Keratinocyte (primary cell): ENCODE measurements at regions not wholly inside any gene's neighbourhood (a gene's known extent, or its start where the extent isn't known, plus 50 kb on each side); places are given as distances from the start of the nearest gene placed in this dataset.

Experiments
- DNase-seq: peaks from one replicate; pipeline ENCODE4 v3.0.0-alpha.2; 2011; ENCODE audit warnings: low read depth, missing footprints, low spot score
- FAIRE-seq: peaks from 2 replicates; lab custom pipeline; 2011; peaks lifted over from hg19 to GRCh38; lab: Jason Lieb, UNC
- H2AFZ ChIP-seq: 2 replicates; pipeline ENCODE4 v1.6.0; 2012; ENCODE audit warnings: low read length, control low read depth, inconsistent platforms; ENCODE audit not compliant: control insufficient read depth
- H3K27ac ChIP-seq: 2 replicates; pipeline ENCODE4 v1.5.1; 2011; ENCODE audit warnings: low read length; ENCODE audit not compliant: control insufficient read depth, insufficient read depth
- H3K27me3 ChIP-seq: 3 replicates; pipeline ENCODE4 v1.6.0; 2011; ENCODE audit warnings: low read length; ENCODE audit not compliant: control insufficient read depth, insufficient read depth; ENCODE audit errors: extremely low read depth
- H3K36me3 ChIP-seq, 2 experiments: 2 replicates in 1 of 2; 3 replicates in 1 of 2; pipeline ENCODE4 v1.5.1; 2011; ENCODE audit warnings: low read length in 2 of 2, mild to moderate bottlenecking in 1 of 2; ENCODE audit not compliant: control insufficient read depth in 2 of 2, insufficient read depth in 2 of 2; ENCODE audit errors: extremely low read depth in 1 of 2
- H3K4me1 ChIP-seq: 3 replicates; pipeline ENCODE4 v1.5.1; 2011; ENCODE audit warnings: low read length; ENCODE audit not compliant: control insufficient read depth, insufficient read depth; ENCODE audit errors: extremely low read depth
- H3K4me2 ChIP-seq: 3 replicates; pipeline ENCODE4 v1.6.0; 2011; ENCODE audit warnings: low read depth, low read length; ENCODE audit not compliant: control insufficient read depth, insufficient read depth; ENCODE audit errors: extremely low read depth
- H3K4me3 ChIP-seq, 3 experiments: fragments of 200-600 bp in 1 of 3; sonication (generic) in 1 of 3; 2 replicates in 2 of 3; 3 replicates in 1 of 3; pipeline ENCODE4 v1.5.1; 2011 to 2016; ENCODE audit warnings: low read length in 3 of 3, mild to moderate bottlenecking in 3 of 3, control low read depth in 2 of 3, inconsistent platforms in 1 of 3, low read depth in 1 of 3, mixed read lengths in 1 of 3, mixed run types in 1 of 3, moderate library complexity in 1 of 3; ENCODE audit not compliant: control insufficient read depth in 2 of 3, insufficient read depth in 2 of 3; ENCODE audit errors: extremely low read depth in 1 of 3
- H3K79me2 ChIP-seq: 2 replicates; pipeline ENCODE4 v1.6.0; 2012; ENCODE audit warnings: low read length; ENCODE audit not compliant: control insufficient read depth, insufficient read depth
- H3K9ac ChIP-seq: 3 replicates; pipeline ENCODE4 v1.6.0; 2011; ENCODE audit warnings: low read length; ENCODE audit not compliant: control insufficient read depth, insufficient read depth; ENCODE audit errors: extremely low read depth
- H3K9me1 ChIP-seq: 3 replicates; pipeline ENCODE4 v1.6.0; 2011; ENCODE audit warnings: low read length; ENCODE audit not compliant: control insufficient read depth, insufficient read depth; ENCODE audit errors: extremely low read depth
- H3K9me3 ChIP-seq: 2 replicates; pipeline ENCODE4 v1.5.1; 2012; ENCODE audit warnings: low read depth, low read length; ENCODE audit not compliant: control insufficient read depth
- H4K20me1 ChIP-seq: 3 replicates; pipeline ENCODE4 v1.6.0; 2011; ENCODE audit warnings: low read length; ENCODE audit not compliant: control insufficient read depth, insufficient read depth; ENCODE audit errors: extremely low read depth
- EZH2 ChIP-seq: IDR thresholded peaks from one replicate; pipeline ENCODE4 v1.6.1; 2012; ENCODE audit warnings: inconsistent platforms, mild to moderate bottlenecking, low read length, moderate library complexity
- dilution Hi-C: fragments of 300-500 bp; cut with MboI; formaldehyde crosslinking; loops from one replicate; pipeline ENCODE4 v1.7.0; 2020; ENCODE audit warnings: low sequenced_read_pairs; ENCODE audit not compliant: extremely low pct_ligation_motif_present
- TF ChIP-seq, protein P1 (sequence below), 3 experiments: IDR thresholded peaks in 1 of 3; conservative IDR thresholded peaks in 1 of 3; optimal IDR thresholded peaks in 1 of 3; 2 replicates in 2 of 3; 3 replicates in 1 of 3; pipeline versions ENCODE3 to v1.5.1; 2011; ENCODE audit warnings: low read length in 3 of 3, mild to moderate bottlenecking in 3 of 3, moderate library complexity in 2 of 3, control low read depth in 1 of 3, inconsistent platforms in 1 of 3; ENCODE audit not compliant: insufficient read depth in 2 of 3; ENCODE audit errors: extremely low read depth in 1 of 3

DNA sequence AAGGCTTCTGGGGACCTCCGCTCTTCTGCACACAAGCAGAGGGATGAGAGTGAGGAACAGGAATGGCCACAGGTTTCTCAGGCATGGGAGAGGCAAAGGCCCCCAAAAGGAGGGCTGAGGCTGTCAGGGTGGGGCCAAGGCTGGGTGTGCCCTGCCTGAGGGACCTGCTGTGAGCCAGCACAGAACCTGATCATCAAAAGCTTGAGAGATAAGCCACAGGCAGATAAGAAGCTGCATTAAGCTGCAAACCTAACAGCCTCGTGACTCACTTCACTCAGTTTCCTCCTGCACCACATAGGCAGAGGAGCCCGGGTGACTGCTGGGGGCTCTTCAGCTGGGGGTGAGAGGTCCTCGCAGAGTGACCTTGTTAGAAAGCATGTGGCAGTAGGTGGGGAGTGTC, 64.5 kb upstream of the LAPTM4A start:
- H3K36me3 ChIP-seq = no peaks in the 10 kb centered on the region
- FAIRE-seq (no peak), DNase-seq (no peak)
- H3K4me2 ChIP-seq = no peak overlapping the region
- dilution Hi-C loops = no loop called here
- no peak overlapping the region for H3K9ac ChIP-seq
- no peaks in the 10 kb centered on the region for H4K20me1 ChIP-seq
- no peak overlapping the region for H2AFZ ChIP-seq
- no peaks in the 10 kb centered on the region for H3K9me1 ChIP-seq
- no peaks in the 10 kb centered on the region for H3K79me2 ChIP-seq
- peaks cover 12% of the 10 kb centered on the region for H3K4me1 ChIP-seq
- H3K27me3 ChIP-seq = no peaks in the 10 kb centered on the region
- no peak for TF ChIP-seq EZH2
- TF ChIP-seq, protein P1, sequence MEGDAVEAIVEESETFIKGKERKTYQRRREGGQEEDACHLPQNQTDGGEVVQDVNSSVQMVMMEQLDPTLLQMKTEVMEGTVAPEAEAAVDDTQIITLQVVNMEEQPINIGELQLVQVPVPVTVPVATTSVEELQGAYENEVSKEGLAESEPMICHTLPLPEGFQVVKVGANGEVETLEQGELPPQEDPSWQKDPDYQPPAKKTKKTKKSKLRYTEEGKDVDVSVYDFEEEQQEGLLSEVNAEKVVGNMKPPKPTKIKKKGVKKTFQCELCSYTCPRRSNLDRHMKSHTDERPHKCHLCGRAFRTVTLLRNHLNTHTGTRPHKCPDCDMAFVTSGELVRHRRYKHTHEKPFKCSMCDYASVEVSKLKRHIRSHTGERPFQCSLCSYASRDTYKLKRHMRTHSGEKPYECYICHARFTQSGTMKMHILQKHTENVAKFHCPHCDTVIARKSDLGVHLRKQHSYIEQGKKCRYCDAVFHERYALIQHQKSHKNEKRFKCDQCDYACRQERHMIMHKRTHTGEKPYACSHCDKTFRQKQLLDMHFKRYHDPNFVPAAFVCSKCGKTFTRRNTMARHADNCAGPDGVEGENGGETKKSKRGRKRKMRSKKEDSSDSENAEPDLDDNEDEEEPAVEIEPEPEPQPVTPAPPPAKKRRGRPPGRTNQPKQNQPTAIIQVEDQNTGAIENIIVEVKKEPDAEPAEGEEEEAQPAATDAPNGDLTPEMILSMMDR (optimal IDR thresholded peaks at IDR 0.05 in 1 of 3, IDR thresholded peaks at IDR 0.05 in 1 of 3, conservative IDR thresholded peaks at IDR 0.05 in 1 of 3; ENCODE audit: extremely low read depth in 1 of 3, insufficient read depth in 2 of 3, low read length in 3 of 3) = no peak
- H3K9me3 ChIP-seq = no peaks in the 10 kb centered on the region
- H3K4me3 ChIP-seq = no peak overlapping the region
- H3K27ac ChIP-seq = no peak overlapping the region

DNA sequence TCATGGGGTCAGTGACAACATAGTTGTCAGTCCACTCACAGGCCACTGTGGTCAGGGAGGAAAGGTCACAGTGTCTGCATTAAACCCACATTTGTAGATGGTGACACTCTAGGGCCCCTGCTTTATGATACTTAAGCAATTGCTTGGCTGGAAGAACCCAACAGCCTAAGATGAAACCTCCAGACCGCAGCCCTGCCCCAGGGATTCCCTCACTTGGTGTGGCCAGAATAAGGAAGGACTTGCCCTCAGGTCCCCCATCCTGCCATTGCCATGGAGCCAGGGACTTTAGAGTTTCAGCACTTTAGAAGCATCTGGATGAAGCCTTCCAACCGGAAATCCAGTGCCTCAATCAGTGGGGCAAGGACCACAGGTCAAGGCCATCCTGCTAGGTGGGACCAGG, 63.9 kb upstream of the LAPTM4A start:
- dilution Hi-C loops = no loop called here

More for the DNA sequence above, 63.9 kb upstream of the LAPTM4A start:
- H3K36me3 ChIP-seq = no peaks in the 10 kb centered on the region
- H3K79me2 ChIP-seq = no peaks in the 10 kb centered on the region
- no peak overlapping the region for H2AFZ ChIP-seq
- no peak overlapping the region for H3K4me3 ChIP-seq
- no peaks in the 10 kb centered on the region for H4K20me1 ChIP-seq
- no peaks in the 10 kb centered on the region for H3K9me3 ChIP-seq
- no peak overlapping the region for H3K27ac ChIP-seq
- H3K27me3 ChIP-seq = no peaks in the 10 kb centered on the region
- TF ChIP-seq, protein P1 (optimal IDR thresholded peaks at IDR 0.05 in 1 of 3, IDR thresholded peaks at IDR 0.05 in 1 of 3, conservative IDR thresholded peaks at IDR 0.05 in 1 of 3; ENCODE audit: extremely low read depth in 1 of 3, insufficient read depth in 2 of 3, low read length in 3 of 3) = no peak
- DNase-seq (no peak), FAIRE-seq (no peak)
- no peak overlapping the region for H3K4me2 ChIP-seq
- peaks cover 12% of the 10 kb centered on the region for H3K4me1 ChIP-seq
- no peak overlapping the region for H3K9ac ChIP-seq
- no peaks in the 10 kb centered on the region for H3K9me1 ChIP-seq
